NCI-H2227 treated with DMSO at 0.1 percent for 48 hours (cell line): ENCODE measurements at regions not wholly inside any gene's neighbourhood (a gene's known extent, or its start where the extent isn't known, plus 50 kb on each side); places are given as distances from the start of the nearest gene placed in this dataset.

Source experiments
- DNase-seq: peaks from one replicate; lab custom pipeline; 2025; lab: John Stamatoyannopoulos, UW

GRCh38 chr20:60131375-60131774, 173.2 kb downstream of the CDH26 start:
- no peak for DNase-seq

- DNase-seq, result no peak
Measured at GRCh38 chr20:60132162-60132826, 174.1 kb downstream of the CDH26 start.

GRCh38 chr20:60132827-60133670, 174.8 kb downstream of the CDH26 start:
- DNase-seq, result no peak

- no peak for DNase-seq
Measured at GRCh38 chr20:60135276-60135675, 177.1 kb downstream of the CDH26 start.

GRCh38 chr20:60136645-60137401, 178.6 kb downstream of the CDH26 start:
- DNase-seq, result no peak

GRCh38 chr20:60137657-60138245, 179.5 kb downstream of the CDH26 start:
- DNase-seq, result no peak

- DNase-seq, result no peak
Measured at GRCh38 chr20:60138256-60139220, 180.3 kb downstream of the CDH26 start.

- DNase-seq, result no peak
Measured at GRCh38 chr20:60139663-60140446, 181.6 kb downstream of the CDH26 start.

GRCh38 chr20:60142587-60142986, 184.4 kb downstream of the CDH26 start:
- DNase-seq, result peak; percentile 68

DNA sequence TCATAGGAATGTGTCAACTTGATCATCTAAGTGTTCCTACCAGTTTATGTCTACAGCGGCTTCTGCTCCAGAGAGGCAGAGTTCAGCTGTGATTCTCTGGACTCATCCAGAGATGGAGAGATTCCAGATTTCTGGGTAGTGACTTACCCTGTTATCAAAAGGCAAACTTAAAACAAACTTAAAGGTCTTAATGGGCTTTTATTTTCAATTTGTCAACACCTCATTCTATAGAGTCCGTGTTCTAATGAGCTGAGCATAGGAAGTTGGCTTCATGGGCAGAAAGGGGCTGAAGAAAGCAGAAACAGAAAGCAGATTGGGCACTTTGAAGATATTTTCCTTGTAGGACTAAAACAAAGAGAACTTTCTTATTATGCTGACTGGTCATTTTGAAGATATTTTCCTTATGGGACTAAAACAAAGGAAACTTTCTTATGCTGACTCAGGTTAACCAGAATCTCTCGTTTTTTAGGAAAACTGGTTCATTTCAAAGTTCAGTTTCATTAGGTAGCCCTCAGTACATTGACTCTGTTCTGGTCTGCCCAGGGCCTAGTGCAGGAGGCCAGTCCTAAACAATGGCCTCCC, 185.1 kb downstream of the CDH26 start:
- DNase-seq, result no peak

- DNase-seq, result no peak
Measured at GRCh38 chr20:60144404-60144803, 186.2 kb downstream of the CDH26 start.

DNA sequence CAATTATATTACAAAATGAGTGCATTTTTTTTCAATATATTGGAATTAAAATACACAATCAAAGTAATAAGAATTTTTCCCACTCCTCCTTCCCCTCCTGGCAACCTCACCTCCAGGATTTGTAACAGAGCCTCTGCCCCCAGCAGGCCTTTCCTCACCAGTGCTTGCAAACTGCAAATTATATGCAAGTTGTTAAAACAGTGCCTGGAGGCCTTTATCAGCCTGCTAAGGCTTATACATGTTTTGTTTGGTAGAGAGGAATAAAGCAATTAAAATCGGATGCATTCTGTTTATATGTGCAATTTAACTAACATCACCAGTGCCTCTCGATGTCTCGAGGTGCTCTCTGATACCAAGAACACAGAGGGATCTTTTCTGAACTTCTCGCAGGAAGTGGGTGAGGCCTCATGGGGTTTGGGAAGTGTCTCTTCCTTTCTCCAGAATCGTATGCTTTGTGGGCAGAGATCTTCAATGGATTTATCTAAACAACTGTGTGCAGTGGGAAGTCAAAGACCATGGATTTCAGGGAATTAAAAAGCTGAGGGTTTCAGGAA, 186.8 kb downstream of the CDH26 start:
- DNase-seq, result no peak

DNA sequence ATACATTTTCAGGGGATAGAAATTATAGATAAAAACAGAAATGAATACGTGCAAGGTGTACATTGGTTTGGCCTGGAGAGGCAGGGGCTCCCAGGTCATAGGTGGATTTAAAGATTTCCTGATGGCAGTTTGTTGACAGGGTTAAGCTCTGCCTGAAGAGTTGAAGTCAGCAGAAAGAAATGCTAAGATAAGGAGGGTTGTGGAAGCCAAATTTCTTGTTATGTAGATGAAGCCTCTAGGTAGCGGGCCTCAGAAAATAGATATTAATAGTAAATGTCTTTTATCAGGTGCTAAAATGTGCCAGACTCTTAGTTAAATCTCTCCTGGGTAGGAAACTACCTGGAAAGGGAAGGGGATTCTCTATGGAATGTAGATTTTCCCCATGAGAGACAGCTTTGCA, 188.8 kb downstream of the CDH26 start:
- no peak for DNase-seq

DNA sequence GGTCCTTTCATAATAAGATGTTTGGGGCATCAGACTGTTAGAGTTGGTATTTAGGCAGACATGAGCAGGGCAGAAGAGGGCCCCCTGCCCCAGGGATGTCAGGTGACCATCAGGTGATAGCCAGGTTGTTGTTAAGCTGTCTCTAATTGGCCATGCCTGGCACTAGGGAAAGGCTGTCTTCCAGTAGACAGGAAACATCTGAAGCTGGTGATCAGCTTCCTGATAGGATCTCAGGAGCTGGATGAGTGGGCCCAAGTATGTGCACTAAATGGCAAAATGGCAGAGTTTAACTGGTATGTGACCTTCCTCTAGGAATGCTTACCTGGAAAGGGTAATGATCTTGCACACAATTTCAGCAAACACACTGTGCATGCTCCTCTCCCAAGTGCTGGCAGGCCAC, 190.7 kb downstream of the CDH26 start:
- DNase-seq, result no peak

GRCh38 chr20:60152792-60153191, 194.6 kb downstream of the CDH26 start:
- no peak for DNase-seq

- no peak for DNase-seq
Measured at GRCh38 chr20:60160451-60161145, 202.4 kb downstream of the CDH26 start.

DNA sequence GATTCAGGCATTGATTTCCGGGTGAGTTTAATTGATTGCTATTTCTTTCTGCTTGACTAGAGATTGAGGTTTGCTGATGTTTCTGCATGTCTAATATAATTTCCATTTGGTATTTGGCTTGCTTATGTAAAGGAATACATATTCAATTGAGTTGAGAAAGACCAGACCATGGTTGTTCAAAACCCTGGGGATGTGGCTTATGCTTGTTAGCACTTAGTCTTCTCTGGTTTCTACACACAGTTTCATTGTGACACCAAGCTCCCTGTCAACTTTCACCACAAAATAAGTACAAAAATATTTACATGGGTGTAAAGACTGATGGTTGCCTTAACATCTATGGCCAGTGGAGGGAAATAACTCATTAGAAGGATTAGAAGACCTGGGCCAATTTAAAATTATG, 209.6 kb downstream of the CDH26 start:
- DNase-seq, result no peak

- peak; percentile 11 for DNase-seq
Measured at GRCh38 chr20:60168963-60169362, 210.7 kb downstream of the CDH26 start.

- no peak for DNase-seq
Measured at GRCh38 chr20:60170116-60170515, 211.9 kb downstream of the CDH26 start.
